BE2C (cell line): ENCODE measurements at regions not wholly inside any gene's neighbourhood (a gene's known extent, or its start where the extent isn't known, plus 50 kb on each side); places are given as distances from the start of the nearest gene placed in this dataset.
"Not testable (repeated sequence)": the region's sequence is repeated elsewhere in the genome, so short reads cannot be mapped to it uniquely, and the experiment has no call there.

Experiments used
- DNase-seq: peaks from one replicate; pipeline ENCODE4 v3.0.0-alpha.2; 2020
- H3K27me3 ChIP-seq: fragments of 250-450 bp; sonication (Bioruptor Pico); 2 replicates; pipeline ENCODE4 v1.5.1; 2020; ENCODE audit warnings: mild to moderate bottlenecking
- H3K36me3 ChIP-seq: fragments of 250-450 bp; sonication (Bioruptor Pico); 2 replicates; pipeline ENCODE4 v1.5.1; 2020; ENCODE audit warnings: mild to moderate bottlenecking
- H3K4me1 ChIP-seq: fragments of 250-450 bp; sonication (Bioruptor Pico); 2 replicates; pipeline ENCODE4 v1.5.1; 2020
- H3K4me3 ChIP-seq: 2 replicates; pipeline ENCODE4 v1.5.1; 2011; ENCODE audit warnings: low read depth, low read length
- H3K9me3 ChIP-seq: fragments of 250-450 bp; sonication (Bioruptor Pico); 2 replicates; pipeline ENCODE4 v1.5.1; 2020
- TF ChIP-seq, protein P1 (sequence below): IDR thresholded peaks from 2 replicates; pipeline ENCODE4 v1.5.1; 2012; ENCODE audit warnings: mild to moderate bottlenecking, low read depth, low read length

DNA sequence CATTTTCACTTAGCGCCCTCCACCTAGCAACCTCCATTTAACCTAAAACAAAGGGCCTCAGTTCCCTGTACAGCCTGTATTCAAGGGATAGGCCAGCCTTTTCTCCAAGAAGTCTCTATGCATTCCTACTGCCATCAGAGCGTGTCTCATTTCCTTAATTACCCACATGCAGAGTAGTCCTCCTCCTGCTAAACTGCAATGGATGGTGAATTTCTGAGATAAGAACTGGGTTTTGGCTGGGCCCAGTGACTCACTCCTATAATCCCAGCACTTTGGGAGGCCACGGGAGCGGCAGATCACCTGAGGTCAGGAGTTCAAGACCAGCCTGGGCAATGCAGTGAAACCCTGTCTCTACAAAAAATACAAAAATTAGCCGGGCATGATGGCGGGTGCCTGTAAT is 71.1 kb upstream of the GPR158 start:
- Histone ChIP-seq H3K4me1 (no peaks in the 10 kb centered on the region), H3K4me3 (no peak overlapping the region), H3K36me3 (no peaks in the 10 kb centered on the region), H3K9me3 (no peaks in the 10 kb centered on the region), H3K27me3 (no peaks in the 10 kb centered on the region)
- TF ChIP-seq, protein P1, sequence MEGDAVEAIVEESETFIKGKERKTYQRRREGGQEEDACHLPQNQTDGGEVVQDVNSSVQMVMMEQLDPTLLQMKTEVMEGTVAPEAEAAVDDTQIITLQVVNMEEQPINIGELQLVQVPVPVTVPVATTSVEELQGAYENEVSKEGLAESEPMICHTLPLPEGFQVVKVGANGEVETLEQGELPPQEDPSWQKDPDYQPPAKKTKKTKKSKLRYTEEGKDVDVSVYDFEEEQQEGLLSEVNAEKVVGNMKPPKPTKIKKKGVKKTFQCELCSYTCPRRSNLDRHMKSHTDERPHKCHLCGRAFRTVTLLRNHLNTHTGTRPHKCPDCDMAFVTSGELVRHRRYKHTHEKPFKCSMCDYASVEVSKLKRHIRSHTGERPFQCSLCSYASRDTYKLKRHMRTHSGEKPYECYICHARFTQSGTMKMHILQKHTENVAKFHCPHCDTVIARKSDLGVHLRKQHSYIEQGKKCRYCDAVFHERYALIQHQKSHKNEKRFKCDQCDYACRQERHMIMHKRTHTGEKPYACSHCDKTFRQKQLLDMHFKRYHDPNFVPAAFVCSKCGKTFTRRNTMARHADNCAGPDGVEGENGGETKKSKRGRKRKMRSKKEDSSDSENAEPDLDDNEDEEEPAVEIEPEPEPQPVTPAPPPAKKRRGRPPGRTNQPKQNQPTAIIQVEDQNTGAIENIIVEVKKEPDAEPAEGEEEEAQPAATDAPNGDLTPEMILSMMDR = no peak
- DNase-seq = no peak

DNA sequence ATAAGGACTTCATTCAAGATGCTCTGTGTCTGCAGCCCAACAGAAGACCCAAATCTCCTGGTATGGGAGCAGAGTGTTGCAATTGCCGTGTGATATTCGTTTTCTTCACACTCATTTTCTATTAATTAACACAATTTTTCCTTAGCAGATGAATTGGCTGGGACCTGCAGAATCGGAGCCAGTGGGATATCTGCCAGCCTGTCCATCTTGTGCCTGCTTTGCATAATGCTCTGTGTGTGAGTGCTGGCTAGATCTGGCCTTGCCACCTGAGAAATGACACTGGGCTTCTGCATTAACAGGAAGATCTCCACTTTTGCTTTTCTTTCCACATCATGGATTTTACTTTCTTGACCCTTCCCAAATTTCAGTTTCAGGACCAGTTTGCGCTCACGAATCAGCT is 70.4 kb upstream of the GPR158 start:
- no peaks in the 10 kb centered on the region for H3K9me3 ChIP-seq
- H3K36me3 ChIP-seq = no peaks in the 10 kb centered on the region
- TF ChIP-seq, protein P1 = no peak
- no peaks in the 10 kb centered on the region for H3K27me3 ChIP-seq
- H3K4me1 ChIP-seq = no peaks in the 10 kb centered on the region
- no peak for DNase-seq
- no peak overlapping the region for H3K4me3 ChIP-seq

DNA sequence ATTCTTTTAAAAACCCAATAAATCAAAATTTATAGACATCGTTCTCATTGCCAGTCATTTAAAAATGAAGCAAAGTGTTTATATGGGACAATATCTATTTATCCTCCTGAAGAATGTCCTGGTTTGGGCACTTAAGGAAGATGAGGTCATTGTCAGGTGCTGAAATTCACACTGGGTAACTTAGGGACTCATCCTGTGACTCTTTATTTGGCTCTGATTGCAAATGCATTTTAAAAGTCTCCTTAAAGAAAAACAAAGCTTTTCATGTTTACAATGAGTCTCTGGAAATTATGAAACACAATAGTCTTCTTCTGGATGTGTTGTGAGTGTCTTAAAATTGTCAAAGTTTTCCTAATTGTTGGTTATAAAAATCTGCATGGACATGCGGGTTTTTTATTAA is 69.5 kb upstream of the GPR158 start:
- H3K4me1 ChIP-seq = no peaks in the 10 kb centered on the region
- TF ChIP-seq, protein P1 = no peak
- DNase-seq = no peak
- no peaks in the 10 kb centered on the region for H3K9me3 ChIP-seq
- no peak overlapping the region for H3K4me3 ChIP-seq
- no peaks in the 10 kb centered on the region for H3K27me3 ChIP-seq
- H3K36me3 ChIP-seq = no peaks in the 10 kb centered on the region

DNA sequence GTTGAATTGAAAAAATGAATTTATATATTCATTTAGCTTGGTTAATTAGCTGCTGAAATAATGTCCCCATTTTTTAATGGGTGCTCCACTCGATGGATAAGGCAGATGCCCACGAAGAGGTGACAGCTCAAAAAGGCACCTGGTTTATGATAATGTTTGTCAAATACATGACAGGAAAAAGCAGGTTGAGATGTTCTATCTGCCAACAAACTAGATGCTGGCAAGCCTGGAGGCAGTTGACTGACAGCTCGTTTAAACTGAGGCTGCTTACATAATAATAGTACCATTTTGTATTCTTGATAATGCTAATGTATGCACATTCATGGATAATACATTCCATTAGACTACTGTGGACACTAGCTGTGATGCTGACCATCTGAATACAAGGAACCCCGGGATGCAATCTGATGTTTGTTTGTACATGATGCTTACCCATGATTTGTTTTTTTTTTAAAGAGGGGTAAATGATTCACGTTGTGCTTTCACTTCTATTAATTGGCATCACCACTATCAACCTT is 69.0 kb upstream of the GPR158 start:
- no peaks in the 10 kb centered on the region for H3K4me1 ChIP-seq
- TF ChIP-seq, protein P1 = no peak
- no peak for DNase-seq
- H3K27me3 ChIP-seq = no peaks in the 10 kb centered on the region
- no peaks in the 10 kb centered on the region for H3K9me3 ChIP-seq
- no peak overlapping the region for H3K4me3 ChIP-seq
- no peaks in the 10 kb centered on the region for H3K36me3 ChIP-seq

DNA sequence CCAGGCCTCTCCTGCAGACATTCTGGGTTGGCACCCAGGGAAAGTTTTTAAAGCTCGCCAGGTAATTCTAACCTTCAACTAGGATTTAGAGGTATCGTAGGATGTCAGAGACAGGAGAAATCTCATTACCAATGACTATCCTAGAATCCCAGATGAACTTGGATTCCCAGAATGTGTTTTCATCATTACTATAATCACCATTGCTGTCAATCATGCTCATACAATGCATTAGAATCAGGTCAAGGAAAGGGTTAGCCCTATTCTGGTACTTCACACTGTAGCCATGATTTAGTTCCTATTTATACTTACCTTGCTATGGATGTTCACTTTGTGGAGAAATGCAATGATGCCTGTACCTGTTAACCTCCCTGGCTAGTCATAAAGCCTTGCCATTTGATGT is 67.0 kb upstream of the GPR158 start:
- no peaks in the 10 kb centered on the region for H3K36me3 ChIP-seq
- TF ChIP-seq, protein P1 = no peak
- no peaks in the 10 kb centered on the region for H3K9me3 ChIP-seq
- H3K4me1 ChIP-seq = no peaks in the 10 kb centered on the region
- no peak for DNase-seq
- H3K27me3 ChIP-seq = no peaks in the 10 kb centered on the region
- H3K4me3 ChIP-seq = no peak overlapping the region

DNA sequence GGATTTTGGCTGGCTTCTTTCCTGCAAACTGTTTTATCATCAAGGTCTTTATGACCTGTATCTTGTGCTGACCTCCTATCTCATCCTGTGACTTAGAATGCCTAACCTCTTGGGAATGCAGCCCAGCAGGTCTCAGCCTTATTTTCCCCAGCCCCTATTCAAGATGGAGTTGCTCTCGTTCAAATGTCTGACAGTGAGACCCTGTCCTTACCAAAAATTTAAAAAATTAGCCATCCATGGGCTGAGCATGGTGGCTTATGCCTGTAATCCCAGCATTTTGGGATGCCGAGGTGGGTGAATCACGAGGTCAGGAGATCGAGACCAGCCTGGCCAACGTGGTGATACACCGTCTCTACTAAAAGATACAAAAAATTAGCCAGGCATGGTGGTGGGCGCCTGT is 64.9 kb upstream of the GPR158 start:
- H3K9me3 ChIP-seq, H3K4me1 ChIP-seq, DNase-seq, H3K27me3 ChIP-seq, H3K36me3 ChIP-seq, H3K4me3 ChIP-seq: not testable (repeated sequence)

DNA sequence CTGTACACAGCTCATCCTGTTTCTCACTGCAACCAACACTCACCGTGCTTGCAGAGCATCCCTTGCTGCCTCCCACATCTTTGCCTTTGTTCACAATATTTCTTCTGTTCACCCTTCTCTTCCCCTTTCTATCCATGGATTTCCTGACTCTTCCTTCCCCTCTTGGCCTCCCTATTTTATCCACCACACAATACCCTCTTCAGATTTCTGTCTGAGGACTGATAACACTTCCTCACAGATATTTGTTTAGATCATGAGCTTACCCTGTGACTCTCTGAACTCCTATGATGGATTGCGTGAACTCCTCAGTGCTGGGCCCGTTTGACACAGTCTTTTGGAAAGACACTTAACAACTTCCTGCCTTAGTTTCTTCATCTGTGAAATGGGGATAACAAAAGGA is 62.8 kb upstream of the GPR158 start:
- H3K9me3 ChIP-seq = no peaks in the 10 kb centered on the region
- H3K36me3 ChIP-seq = no peaks in the 10 kb centered on the region
- DNase-seq = no peak
- H3K27me3 ChIP-seq = no peaks in the 10 kb centered on the region
- no peaks in the 10 kb centered on the region for H3K4me1 ChIP-seq
- no peak overlapping the region for H3K4me3 ChIP-seq
- TF ChIP-seq, protein P1 = no peak
